ENCODE measurements at regions not wholly inside any gene's neighbourhood (a gene's known extent, or its start where the extent isn't known, plus 50 kb on each side); places are given as distances from the start of the nearest gene placed in this dataset.

DNA sequence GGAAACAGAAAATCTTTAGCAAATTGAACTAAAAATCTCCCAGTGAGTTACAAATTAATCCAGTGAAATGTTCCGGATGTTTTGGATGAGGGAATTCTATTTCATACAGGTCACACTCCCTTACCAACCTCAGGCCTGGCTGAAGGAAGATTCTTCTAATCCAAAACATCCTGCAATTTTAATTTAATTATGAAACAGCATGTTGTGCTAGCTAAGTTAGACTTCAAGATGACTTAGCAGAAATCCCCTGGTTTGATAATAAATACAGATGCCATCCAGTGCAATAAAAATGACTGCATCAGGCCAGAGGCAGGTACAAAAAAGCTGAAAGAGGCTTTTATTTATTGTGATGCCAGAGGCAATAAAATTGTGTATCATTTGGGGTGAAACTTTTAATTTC is 96.7 kb upstream of the CLDN10 start:
- DNase-seq: no peak

DNA sequence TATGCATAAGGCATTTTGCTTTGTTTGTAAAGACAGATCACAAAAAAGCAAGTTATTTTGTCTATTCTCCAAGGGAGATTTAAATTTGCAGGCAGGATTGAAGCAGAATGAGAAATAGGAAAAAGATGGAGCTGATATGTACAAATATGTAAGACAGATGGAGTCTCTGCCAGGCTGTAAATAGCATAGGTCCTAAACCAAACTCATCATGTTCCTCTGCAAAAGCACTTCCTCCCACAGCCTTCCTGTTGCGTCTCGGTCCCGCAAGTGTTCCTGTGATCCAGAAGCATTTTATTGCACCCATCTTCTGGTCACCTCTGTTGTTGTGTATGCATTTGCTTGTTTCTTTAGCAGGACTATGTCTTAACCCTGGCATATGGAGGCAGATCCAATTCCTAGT is 95.7 kb upstream of the CLDN10 start:
- DNase-seq: no peak

DNA sequence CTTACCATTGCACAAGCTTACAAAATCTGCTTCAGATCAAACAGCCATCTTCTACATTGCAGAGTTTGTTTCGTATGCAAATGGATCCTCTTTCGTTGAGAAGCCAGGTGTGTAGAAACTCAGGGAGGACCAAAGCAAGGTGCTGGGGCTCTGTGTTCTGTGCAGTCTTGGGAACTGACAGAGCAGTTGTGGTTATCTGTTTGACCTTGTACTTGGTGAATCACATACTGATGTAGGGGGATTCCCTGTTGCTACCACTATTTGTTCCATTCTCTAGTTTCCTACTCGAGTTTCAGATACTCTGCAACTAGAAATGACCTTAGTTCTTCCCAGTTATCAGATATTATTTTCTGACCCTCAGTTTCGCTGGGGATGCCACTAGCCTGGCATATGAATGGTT is 95.2 kb upstream of the CLDN10 start:
- no peak for DNase-seq

DNA sequence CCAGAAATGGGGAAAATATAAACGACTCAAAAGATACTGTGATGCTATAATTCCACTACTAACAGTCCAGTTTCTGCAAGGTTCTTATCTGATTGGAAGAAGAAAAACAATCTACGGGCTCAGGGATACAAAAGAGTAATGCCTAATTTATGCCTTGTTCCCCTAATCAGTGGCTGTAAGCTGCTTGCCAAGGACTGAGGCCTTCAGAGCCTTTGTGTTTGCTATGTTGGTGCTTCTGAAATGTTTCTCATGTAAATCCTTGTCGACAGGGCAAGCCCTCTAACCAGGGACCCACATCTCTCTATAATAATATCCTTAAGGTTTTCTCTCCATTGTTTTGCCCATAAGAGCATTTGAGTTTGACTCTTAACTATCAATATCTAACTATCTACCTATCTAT is 89.7 kb upstream of the CLDN10 start:
- DNase-seq: no peak

DNA sequence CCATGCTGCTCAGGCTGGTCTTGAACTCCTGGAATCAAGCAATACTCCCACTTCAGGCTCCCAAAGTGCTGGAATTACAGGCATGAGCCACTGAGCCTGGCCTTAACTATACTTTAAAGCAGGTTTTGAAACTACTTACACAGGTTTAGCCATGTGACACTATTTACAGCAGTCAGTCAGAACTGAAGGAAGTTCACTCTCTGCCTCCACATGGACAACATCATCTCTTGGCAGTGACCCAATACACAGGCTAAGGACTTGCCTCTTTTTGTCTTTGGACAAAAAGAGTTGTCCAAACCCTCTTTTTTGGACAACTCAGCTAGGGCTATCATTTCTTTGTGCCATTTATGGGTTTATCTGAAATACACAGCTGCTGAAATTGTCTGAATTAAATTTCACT is 89.0 kb upstream of the CLDN10 start:
- DNase-seq: no peak

DNA sequence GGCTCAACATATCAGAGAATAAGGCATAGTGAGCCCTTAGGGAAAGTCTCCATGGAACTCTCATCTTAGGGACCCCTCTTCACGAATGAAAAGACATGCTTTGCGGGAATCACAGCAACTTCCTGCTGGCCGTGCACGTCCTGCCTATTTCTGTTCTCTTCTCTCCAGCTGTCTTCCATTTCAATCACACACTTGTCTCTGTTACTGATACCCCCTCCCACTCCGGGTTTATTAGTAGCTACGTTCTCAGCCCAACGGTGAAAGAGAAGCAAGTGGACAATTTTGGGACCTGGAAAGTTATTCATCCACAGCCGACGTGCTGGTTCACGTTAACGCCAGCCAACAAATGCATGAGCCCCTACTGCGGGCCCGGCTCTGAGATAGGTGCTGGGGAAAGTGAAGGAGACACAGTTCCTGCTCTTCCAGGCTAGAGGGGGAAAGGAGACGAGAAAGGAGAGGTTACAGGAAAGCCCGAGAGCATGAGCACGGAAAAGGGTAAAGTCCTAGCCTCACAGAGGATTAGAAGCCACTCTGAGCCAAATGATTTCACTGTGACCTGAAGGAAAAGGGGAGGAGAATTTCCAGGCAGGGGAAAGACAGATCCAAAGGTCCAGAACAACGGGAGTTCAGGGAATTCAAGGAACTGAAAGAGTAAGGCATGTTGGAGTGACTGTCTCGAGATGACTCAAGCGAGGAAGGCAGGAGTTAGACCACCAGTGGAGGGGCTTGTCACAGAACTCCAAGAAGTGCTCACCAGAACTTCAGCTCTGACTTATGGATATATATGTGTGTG is 81.8 kb upstream of the CLDN10 start:
- no peak for DNase-seq

DNA sequence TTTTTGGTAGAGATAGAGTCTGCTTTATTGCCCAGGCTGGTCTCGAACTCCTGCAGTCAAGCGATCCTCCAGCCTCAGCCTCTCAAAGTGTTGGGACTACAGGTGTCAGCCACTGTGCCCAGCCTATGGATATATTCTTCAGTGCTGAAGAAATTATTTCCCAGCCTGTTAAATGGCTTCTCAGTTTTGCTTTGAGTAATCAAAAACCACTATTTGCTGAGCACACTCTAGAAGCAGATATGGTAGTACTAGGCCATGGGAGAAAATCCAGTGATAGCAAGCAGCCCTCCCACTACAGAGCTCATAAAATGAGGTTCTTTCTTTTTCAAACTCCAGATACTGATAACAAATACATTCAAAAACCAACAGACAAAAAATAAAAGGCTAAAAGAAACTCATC is 80.6 kb upstream of the CLDN10 start:
- DNase-seq: no peak

DNA sequence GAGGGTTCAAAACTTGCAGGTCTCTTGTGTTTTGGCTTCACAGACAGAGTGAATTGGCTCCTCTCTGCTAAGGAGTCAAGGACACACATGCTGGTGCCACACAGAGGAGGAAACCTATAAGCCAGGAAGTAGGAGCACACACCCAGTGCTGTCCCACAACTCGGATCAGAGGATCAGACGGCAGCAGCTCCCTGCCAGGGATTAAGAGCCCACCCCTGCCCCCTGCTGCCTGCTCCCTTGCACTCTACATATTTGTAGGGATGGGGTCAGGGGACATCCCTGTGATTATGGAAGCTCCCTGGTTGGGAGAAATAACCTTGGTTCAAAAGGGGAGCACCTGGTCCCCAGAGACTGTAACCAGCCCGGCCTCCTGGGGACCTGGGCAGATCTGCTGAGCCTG is 77.5 kb upstream of the CLDN10 start:
- no peak for DNase-seq

DNA sequence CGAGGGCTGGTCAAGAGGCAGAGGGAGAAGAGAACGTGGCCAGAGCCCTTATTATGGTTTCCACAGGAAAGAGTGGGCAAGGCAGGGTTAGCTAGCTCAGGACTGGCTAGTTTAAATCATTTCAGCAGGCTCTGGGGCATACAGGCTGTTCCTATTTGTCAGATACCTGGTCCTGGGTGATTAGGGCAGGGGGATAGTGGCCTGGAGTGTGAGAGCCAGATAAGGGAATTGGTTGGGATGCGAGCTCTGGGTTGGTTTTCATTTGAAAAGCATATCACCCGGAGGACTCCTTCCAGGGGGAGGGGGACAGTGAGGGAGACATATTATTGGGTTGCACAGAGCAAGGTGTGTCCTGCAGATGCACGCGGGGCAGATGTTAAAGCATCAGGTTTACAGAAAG is 75.3 kb upstream of the CLDN10 start:
- no peak for DNase-seq

DNA sequence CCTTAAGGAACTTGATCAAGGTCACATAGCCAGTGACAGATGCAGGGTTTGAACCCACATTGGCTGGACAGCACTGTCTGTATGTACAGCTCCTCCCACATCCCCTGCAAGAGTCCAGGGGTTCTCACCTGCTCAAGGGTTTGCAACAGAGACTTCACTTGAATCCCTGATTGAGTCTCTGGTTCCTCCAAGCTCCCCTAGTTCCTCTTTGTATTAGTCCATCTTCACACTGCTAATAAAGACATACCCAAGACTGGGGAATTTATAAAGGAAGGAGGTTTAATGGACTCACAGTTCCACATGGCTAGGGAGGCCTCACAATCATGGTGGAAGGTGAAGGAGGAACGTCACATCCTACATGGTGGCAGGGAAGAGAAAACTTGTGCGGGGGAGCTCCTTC is 72.8 kb upstream of the CLDN10 start:
- DNase-seq: no peak

DNA sequence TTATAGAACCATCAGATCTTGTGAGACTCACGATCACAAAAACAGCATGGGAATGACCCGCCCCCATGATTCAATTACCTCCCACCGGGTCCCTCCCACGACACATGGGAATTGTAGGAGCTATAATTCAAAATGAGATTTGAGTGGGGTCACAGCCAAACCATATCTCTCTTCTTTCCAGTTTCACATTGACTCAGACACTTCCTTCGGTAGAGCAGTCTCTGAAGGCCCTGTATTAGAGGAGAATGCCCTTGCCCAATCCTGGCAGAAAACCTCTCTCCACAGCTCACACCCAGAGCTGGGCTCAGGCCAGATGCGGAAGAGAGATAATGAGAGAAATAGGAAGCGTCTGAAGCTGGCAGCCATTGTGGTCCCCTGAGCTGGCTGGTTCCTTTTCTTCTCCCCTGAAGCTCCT is 72.4 kb upstream of the CLDN10 start:
- no peak for DNase-seq

DNA sequence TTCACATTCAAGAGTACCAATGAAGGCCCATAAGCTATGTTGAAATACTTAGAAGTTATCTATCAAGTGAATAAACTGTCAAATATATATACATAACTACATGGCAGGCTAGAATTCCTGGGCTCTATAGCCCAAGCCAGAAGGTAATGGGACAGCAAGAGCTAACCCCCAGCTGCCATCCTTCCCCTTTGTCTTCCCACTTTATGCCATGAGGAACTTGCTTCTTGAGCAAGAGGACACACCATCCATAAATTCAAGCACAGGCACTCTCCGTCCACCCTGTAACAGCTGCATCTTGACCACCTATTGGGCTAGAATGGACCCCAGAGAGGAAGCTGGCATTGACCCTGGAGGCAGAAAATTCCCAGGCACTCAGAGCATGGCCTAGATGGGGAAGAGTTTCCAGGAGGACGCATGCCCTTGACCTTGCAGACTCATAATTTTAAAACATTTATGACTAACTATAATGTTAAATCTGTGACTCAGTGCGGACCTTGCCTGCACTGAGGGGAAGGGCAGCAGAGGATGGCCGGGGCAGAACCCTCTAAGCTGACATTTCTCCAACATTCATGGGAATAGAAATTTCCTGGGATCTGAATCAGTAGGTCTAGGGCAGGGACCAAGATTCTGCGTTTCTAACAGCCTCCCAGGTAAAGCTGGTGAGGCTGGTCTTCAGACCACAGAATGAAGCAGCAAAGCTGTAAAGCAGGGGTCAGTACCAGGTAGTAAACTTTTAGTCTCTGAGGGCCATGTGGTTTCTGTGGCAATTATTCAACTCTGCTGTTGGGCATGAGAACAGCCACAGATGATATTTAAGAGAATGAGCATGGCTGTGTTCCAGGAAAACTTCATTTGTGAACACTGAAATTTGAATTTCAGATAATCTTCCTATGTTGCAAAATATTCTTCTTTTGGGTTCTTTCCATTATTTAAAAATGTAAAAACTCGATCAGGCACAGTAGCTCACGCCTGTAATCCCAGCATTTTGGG is 71.4 kb upstream of the CLDN10 start:
- peak; percentile 43 for DNase-seq

DNA sequence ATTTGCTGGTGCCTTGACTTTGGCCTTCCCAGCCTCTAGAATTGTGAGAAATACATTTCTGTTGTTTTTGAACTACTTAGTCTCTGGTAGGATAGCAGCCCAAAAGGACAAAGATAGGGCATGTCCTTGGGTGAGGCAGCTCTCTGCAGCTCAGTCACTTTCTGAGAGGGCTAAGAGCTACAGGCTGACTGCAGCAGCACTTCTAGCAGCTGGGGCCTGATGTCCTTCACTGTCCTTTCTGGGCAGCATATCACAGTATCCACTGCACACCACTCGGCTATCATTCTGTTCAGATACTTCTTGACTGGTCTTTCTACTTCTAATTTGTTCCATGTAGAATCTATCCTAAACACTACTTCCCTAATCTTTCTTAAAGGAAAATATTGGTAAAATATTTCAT is 68.5 kb upstream of the CLDN10 start:
- no peak for DNase-seq

DNA sequence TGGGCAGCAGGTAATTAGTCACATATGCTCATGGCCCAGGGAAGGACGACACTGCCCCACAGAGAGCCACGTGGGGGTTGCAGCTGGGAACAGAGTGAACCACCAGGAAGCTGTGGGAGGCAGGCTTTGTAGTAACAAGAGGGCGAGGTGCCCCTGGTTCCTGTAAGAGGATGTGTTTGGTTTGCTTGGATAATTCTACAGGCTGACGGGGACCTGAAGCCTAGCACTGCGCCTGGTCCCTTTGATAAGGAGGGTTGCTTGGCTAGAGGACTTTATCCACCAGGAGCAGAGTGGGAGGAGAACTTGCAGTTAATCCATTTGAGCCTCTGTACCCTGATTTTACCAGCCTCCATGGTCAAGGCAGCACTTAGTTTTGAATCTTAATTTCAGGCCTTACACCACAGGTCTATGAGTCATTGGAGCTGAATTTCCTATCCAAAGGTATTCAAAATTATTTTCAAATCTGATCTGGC is 67.4 kb upstream of the CLDN10 start:
- DNase-seq: peak; percentile 17

DNA sequence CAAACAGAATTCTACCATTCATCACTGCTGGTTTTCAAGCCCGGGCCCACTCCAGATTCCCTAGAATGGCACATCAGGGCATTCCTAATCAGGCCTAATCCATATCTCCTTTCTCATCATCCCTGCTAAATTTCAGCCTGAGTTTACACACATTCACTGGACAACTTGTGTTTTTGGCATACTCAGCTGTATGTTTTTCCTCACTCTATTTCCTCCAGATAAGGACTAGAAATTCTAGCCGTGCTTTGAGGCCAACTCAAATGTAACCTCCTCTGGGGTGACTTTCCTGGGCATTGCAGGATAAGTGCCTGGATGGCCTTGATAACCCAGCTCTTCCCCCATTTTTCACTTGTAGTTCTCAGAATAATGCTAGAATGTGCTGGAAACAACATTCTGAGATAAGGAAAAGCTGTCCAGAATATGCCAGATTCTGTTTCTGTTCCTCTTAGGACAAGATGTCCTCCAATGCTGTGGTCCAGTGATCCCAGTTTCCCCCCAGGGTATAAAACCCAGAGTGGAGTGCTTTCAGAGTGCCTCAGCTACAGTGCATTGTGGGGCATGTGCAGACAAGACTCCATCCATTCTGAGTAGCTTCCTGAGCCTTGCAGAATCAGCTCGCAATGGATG is 66.9 kb upstream of the CLDN10 start:
- no peak for DNase-seq

DNA sequence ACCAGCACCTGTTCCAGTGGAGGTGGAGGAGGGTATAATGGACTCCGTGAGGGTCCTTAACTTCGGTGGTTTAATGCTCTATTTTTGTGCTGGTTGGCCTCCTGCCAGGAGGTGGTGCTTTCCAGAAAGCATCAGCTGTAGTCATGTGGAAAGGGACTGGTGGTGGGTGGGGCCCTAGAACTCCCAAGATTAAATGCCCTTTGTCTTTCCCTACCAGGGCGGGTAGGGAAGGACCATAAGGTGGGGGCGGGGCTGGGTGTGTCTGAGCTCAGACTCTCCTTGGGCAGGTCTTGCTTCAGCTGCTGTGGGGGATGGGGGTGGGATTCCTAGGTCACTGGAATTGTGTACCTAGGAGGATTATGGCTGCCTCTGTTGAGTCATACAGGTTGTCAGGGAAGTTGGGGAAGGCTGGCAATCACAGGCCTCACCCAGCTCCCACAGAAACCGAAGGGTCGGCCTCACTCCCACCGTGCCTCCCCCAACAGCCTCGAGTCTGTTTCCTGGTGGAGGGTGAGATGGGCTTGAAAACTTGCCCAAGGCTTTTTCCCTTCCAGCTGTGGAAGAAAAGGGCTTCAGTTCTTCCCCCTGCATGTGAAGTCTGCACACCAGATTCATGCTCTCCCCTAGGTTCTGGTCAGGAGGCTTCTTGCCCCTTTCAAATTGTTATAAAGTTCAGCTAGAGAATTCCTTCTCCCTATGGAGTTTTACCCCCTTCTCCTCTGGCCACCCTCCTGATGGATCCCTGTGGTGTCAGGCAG is 60.3 kb upstream of the CLDN10 start:
- DNase-seq: no peak

DNA sequence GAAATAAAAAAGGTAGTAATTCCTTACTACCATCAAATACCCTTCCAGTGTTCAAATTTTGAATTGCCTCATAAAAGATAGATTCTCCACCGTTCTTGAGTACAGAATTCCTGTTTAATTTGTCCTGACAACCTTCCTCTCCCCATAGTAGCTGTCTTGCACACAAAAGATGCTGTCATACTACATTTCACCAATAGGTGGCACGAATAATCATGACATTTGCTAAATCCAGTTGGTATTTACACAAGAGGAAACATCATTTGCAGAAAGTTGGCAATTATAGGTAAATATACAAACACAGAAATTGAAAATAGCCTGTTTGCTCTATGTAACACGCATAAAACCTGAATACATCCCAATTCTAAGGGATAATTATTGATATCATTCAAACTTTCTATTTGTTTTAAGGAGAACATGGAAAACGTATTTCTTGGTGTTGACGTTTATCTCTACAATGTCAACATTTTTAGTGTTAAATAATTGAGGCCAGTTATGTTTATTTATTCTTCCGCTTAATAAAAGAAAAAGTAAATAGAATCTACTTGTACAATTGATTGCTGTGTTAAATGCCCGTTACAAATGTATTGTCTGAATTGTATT is 58.3 kb upstream of the CLDN10 start:
- DNase-seq: peak; percentile 51

DNA sequence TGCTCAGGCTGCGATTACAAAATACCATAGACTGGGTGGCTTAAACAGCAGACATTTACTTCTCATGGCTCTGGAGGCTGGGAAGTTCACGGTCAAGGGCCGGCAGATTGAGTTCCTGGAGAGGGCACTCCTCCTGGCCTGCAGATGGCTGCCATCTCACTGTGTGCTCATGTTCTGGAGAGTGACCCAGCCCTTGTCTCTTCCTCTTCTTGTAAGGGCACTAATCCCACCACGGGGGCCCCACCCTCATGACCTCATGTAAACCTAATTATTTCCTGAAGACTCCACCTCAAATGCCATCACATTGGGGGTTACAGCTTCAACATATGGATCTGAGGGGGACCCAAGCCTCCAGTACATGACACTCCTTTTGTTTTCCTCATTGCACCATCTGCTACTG is 56.0 kb upstream of the CLDN10 start:
- no peak for DNase-seq

DNA sequence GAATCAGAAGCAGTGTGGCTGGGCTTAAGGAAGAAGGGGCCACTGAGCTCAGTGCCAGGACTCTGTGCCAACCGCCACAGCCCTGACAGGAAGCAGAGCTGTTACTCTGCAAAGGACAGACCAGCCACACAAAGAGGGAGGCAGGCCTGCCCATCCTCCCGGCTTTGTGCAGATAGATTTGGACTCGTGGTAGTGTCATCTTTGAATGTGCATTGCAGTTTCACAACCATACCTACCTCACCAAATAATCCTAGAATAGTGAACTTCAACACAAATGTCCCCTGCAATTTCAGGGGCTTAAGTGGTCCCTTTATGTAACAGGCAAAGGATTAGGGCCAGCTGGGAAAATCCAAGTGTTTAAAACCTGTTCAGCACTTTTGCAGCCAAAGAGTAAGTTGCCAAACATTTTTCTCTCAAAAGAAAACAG is 55.1 kb upstream of the CLDN10 start:
- DNase-seq: no peak

DNA sequence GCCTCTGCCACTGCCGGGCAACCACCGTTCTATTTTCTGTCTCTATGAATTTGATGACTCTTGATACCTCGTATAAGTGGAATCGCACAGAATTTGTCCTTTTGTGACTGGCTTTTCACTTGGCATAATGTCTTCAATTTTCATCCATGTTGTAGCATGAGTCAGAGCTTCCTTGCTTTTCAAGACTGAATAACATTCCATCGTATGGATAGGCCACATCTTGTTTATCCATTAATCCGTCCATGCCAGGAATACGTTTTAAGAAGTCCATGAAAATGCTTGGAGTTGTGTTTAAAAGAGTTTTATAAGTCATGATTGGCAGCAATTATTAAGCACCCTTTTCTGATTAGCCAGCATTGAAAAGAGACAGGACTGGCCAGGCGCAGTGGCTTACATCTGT is 53.6 kb upstream of the CLDN10 start:
- DNase-seq: no peak

DNA sequence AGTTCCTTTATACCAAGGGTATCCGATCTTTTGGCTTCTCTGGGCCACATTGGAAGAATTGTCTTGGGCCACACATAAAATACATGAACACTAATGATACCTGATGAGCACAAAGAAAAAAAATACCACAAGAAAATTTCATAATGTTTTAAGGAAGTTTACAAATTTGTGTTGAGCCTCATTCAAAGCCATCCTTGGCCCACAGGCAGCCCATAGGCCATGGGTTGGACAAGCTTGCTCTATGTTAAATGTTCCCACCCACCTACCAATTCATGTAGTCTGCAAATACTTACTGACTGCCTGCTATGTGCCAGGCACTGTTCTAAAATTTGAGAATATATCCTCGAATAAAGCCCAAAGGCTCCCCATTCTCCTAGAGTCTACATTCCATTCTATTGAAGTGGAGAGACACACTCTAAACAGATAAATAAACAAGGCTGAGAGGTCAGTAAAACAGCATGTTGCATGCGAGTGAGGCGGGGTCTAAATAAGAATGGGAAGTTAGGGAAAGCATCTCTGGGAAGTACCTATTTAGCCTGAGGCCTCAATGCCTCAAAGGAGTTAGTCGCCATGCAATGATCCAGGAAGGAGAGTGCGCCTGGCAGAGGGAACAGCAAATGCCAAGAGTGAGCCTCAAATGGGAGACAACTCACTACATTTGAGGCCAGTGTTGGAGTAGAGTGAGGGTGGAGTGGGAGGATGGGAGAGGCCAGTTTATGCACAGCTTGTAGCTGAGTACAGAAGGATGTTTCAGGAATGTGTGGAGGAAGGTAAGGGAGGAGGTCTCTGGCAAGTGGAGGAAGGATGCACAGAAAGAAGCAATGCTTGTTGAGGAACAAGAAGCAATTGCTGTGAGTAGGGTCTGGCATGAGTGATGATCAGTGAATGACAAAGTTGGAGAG is 52.5 kb upstream of the CLDN10 start:
- no peak for DNase-seq
